ENCODE measurements at regions not wholly inside any gene's neighbourhood (a gene's known extent, or its start where the extent isn't known, plus 50 kb on each side); places are given as distances from the start of the nearest gene placed in this dataset.
"Not testable (repeated sequence)": the region's sequence is repeated elsewhere in the genome, so short reads cannot be mapped to it uniquely, and the experiment has no call there.

GRCh38 chr1:148324465-148324864 is 158.6 kb downstream of the PPIAL4G start:
- H3K4me3 Mint-ChIP-seq; H3K4me1 Mint-ChIP-seq (ENCODE audit: low read depth); CTCF ChIA-PET; H3K27ac Mint-ChIP-seq; DNase-seq; H3K36me3 Mint-ChIP-seq (ENCODE audit: low read depth); H3K9me3 Mint-ChIP-seq; H3K27me3 Mint-ChIP-seq (ENCODE audit: low read depth); intact Hi-C loops (cut with micrococcal nuclease): not testable (repeated sequence)

GRCh38 chr1:148320079-148320478 is 163.0 kb downstream of the PPIAL4G start:
- DNase-seq; CTCF ChIA-PET; H3K36me3 Mint-ChIP-seq (ENCODE audit: low read depth); intact Hi-C loops (cut with micrococcal nuclease); H3K9me3 Mint-ChIP-seq; H3K27me3 Mint-ChIP-seq (ENCODE audit: low read depth); H3K4me3 Mint-ChIP-seq; H3K27ac Mint-ChIP-seq: not testable (repeated sequence)
- H3K4me1 Mint-ChIP-seq (ENCODE audit: low read depth): peaks cover 31% of the 10 kb centered on the region

- CTCF ChIA-PET: no interaction called here
- intact Hi-C loops (cut with micrococcal nuclease): loop anchor here (1.0 to 5.0 kb wide), 3 partner anchors 15 to 57 kb away; no protein-coding TSS in a partner anchor
Measured at GRCh38 chr1:148318904-148319242, 164.2 kb downstream of the PPIAL4G start.

GRCh38 chr1:148318123-148318903 is 164.8 kb downstream of the PPIAL4G start:
- Mint-ChIP-seq H3K27me3 (ENCODE audit: low read depth) (peaks cover 2% of the 10 kb centered on the region), H3K9me3 (peaks cover 2% of the 10 kb centered on the region), H3K36me3 (ENCODE audit: low read depth) (no peaks in the 10 kb centered on the region), H3K27ac (peak overlapping the region; percentile 79), H3K4me3 (peak overlapping the region; percentile 77), H3K4me1 (ENCODE audit: low read depth) (peaks cover 34% of the 10 kb centered on the region)
- intact Hi-C loops (cut with micrococcal nuclease): loop anchor here (1.0 to 5.0 kb wide), 3 partner anchors 16 to 56 kb away; no protein-coding TSS in a partner anchor
- CTCF ChIA-PET: interaction anchor here (0.6 kb wide), 1 partner anchor 112 kb away, joined by 4 read pairs; no protein-coding TSS in a partner anchor
- DNase-seq: peak; percentile 86

More at GRCh38 chr1:148318904-148319242, 164.2 kb downstream of the PPIAL4G start:
- peaks cover 2% of the 10 kb centered on the region for H3K27me3 Mint-ChIP-seq (ENCODE audit: low read depth)
- no peaks in the 10 kb centered on the region for H3K36me3 Mint-ChIP-seq (ENCODE audit: low read depth)
- H3K27ac Mint-ChIP-seq: peak overlapping the region; percentile 79
- peaks cover 34% of the 10 kb centered on the region for H3K4me1 Mint-ChIP-seq (ENCODE audit: low read depth)
- H3K4me3 Mint-ChIP-seq: peak overlapping the region; percentile 77
- no peaks in the 10 kb centered on the region for H3K9me3 Mint-ChIP-seq
- DNase-seq: peak; percentile 38

GRCh38 chr1:148317288-148317985 is 165.4 kb upstream of the NBPF11 start:
- CTCF ChIA-PET: no interaction called here

GRCh38 chr1:148315071-148315811 is 163.2 kb upstream of the NBPF11 start:
- no peak overlapping the region for H3K27ac Mint-ChIP-seq
- intact Hi-C loops (cut with micrococcal nuclease): loop anchor here (5.0 kb wide), 2 partner anchors 33 to 53 kb away; no protein-coding TSS in a partner anchor
- CTCF ChIA-PET: no interaction called here
- peaks cover 5% of the 10 kb centered on the region for H3K9me3 Mint-ChIP-seq
- peaks cover 39% of the 10 kb centered on the region for H3K4me1 Mint-ChIP-seq (ENCODE audit: low read depth)
- peaks cover 6% of the 10 kb centered on the region for H3K27me3 Mint-ChIP-seq (ENCODE audit: low read depth)
- H3K36me3 Mint-ChIP-seq (ENCODE audit: low read depth): no peaks in the 10 kb centered on the region
- H3K4me3 Mint-ChIP-seq: no peak overlapping the region
- peak; percentile 30 for DNase-seq

More at GRCh38 chr1:148317288-148317985, 165.4 kb upstream of the NBPF11 start:
- Mint-ChIP-seq H3K27ac (peak overlapping the region; percentile 79), H3K27me3 (ENCODE audit: low read depth) (peaks cover 2% of the 10 kb centered on the region), H3K4me1 (ENCODE audit: low read depth) (peaks cover 34% of the 10 kb centered on the region), H3K4me3 (peak overlapping the region; percentile 77), H3K36me3 (ENCODE audit: low read depth) (no peaks in the 10 kb centered on the region), H3K9me3 (peaks cover 2% of the 10 kb centered on the region)
- intact Hi-C loops (cut with micrococcal nuclease): loop anchor here (5.0 kb wide), 2 partner anchors 35 to 55 kb away; no protein-coding TSS in a partner anchor
- DNase-seq: no peak

GRCh38 chr1:148310807-148311206 is 158.7 kb upstream of the NBPF11 start:
- H3K4me3 Mint-ChIP-seq: no peak overlapping the region
- intact Hi-C loops (cut with micrococcal nuclease): no loop called here
- peaks cover 5% of the 10 kb centered on the region for H3K9me3 Mint-ChIP-seq
- no peaks in the 10 kb centered on the region for H3K36me3 Mint-ChIP-seq (ENCODE audit: low read depth)
- H3K27ac Mint-ChIP-seq: no peak overlapping the region
- DNase-seq: no peak
- H3K4me1 Mint-ChIP-seq (ENCODE audit: low read depth): peaks cover 22% of the 10 kb centered on the region
- peaks cover 29% of the 10 kb centered on the region for H3K27me3 Mint-ChIP-seq (ENCODE audit: low read depth)
- CTCF ChIA-PET: no interaction called here

GRCh38 chr1:148309940-148310500 is 157.9 kb upstream of the NBPF11 start:
- H3K4me3 Mint-ChIP-seq: no peak overlapping the region
- no peak overlapping the region for H3K27ac Mint-ChIP-seq
- no peaks in the 10 kb centered on the region for H3K36me3 Mint-ChIP-seq (ENCODE audit: low read depth)
- H3K27me3 Mint-ChIP-seq (ENCODE audit: low read depth): peaks cover 29% of the 10 kb centered on the region
- CTCF ChIA-PET: no interaction called here
- H3K4me1 Mint-ChIP-seq (ENCODE audit: low read depth): peaks cover 20% of the 10 kb centered on the region
- intact Hi-C loops (cut with micrococcal nuclease): no loop called here
- no peak for DNase-seq
- H3K9me3 Mint-ChIP-seq: peaks cover 5% of the 10 kb centered on the region

- Mint-ChIP-seq H3K27me3 (ENCODE audit: low read depth) (peaks cover 29% of the 10 kb centered on the region), H3K36me3 (ENCODE audit: low read depth) (no peaks in the 10 kb centered on the region), H3K27ac (no peak overlapping the region), H3K4me3 (no peak overlapping the region), H3K9me3 (peaks cover 5% of the 10 kb centered on the region), H3K4me1 (ENCODE audit: low read depth) (peaks cover 23% of the 10 kb centered on the region)
- DNase-seq: no peak
- intact Hi-C loops (cut with micrococcal nuclease): no loop called here
- CTCF ChIA-PET: no interaction called here
Measured at GRCh38 chr1:148308832-148309458, 156.9 kb upstream of the NBPF11 start.

GRCh38 chr1:148307583-148308185 is 155.6 kb upstream of the NBPF11 start:
- H3K27ac Mint-ChIP-seq: no peak overlapping the region
- H3K36me3 Mint-ChIP-seq (ENCODE audit: low read depth): no peaks in the 10 kb centered on the region
- H3K4me1 Mint-ChIP-seq (ENCODE audit: low read depth): peaks cover 27% of the 10 kb centered on the region
- H3K9me3 Mint-ChIP-seq: peaks cover 4% of the 10 kb centered on the region
- intact Hi-C loops (cut with micrococcal nuclease): no loop called here
- CTCF ChIA-PET: no interaction called here
- no peak overlapping the region for H3K4me3 Mint-ChIP-seq
- H3K27me3 Mint-ChIP-seq (ENCODE audit: low read depth): peaks cover 29% of the 10 kb centered on the region
- DNase-seq: no peak

- CTCF ChIA-PET; H3K9me3 Mint-ChIP-seq; H3K36me3 Mint-ChIP-seq (ENCODE audit: low read depth); intact Hi-C loops (cut with micrococcal nuclease); DNase-seq; H3K27ac Mint-ChIP-seq: not testable (repeated sequence)
- Mint-ChIP-seq H3K4me1 (ENCODE audit: low read depth) (peaks cover 17% of the 10 kb centered on the region), H3K4me3 (peak overlapping the region; percentile 66), H3K27me3 (ENCODE audit: low read depth) (peaks cover 24% of the 10 kb centered on the region)
Measured at GRCh38 chr1:148304935-148305334, 152.9 kb upstream of the NBPF11 start.

Measured in activated naive CD4-positive, alpha-beta T cell treated with anti-CD3 and anti-CD28 coated beads for 36 hours (primary cell).